Central memory CD8-positive, alpha-beta T cell (primary cell): ENCODE measurements at regions not wholly inside any gene's neighbourhood (a gene's known extent, or its start where the extent isn't known, plus 50 kb on each side); places are given as distances from the start of the nearest gene placed in this dataset.
"Not testable (repeated sequence)": the region's sequence is repeated elsewhere in the genome, so short reads cannot be mapped to it uniquely, and the experiment has no call there.

ENCODE experiments used
- ATAC-seq: fragments of 150-1000 bp; cut with Tn5 transposase; replicated peaks from 2 replicates; pipeline ENCODE4 v1.10.0; 2022; ENCODE audit warnings: mild to moderate bottlenecking, moderate FRiP score, moderate number of reproducible peaks; ENCODE audit not compliant: poor library complexity, severe bottlenecking; ENCODE audit errors: extremely low read depth
- DNase-seq, 2 donors: peaks; one replicate each; pipeline ENCODE4 v3.0.0; 2021; ENCODE audit warnings: low spot score in 2 of 2
- H3K27ac Mint-ChIP-seq: one replicate; pipeline ENCODE4 v1.8.0; 2022; ENCODE audit warnings: low read depth, mild to moderate bottlenecking, moderate library complexity, mixed read lengths
- H3K27me3 Mint-ChIP-seq: one replicate; pipeline ENCODE4 v1.8.0; 2022; ENCODE audit warnings: mixed read lengths
- H3K36me3 Mint-ChIP-seq: one replicate; pipeline ENCODE4 v1.8.0; 2022; ENCODE audit warnings: mild to moderate bottlenecking, moderate library complexity, mixed read lengths; ENCODE audit not compliant: insufficient read depth
- H3K4me1 Mint-ChIP-seq: one replicate; pipeline ENCODE4 v1.8.0; 2022; ENCODE audit warnings: mixed read lengths
- H3K4me3 Mint-ChIP-seq: one replicate; pipeline ENCODE4 v1.8.0; 2022; ENCODE audit warnings: mild to moderate bottlenecking, moderate library complexity, mixed read lengths
- H3K9me3 Mint-ChIP-seq: one replicate; pipeline ENCODE4 v1.8.0; 2022; ENCODE audit warnings: mixed read lengths

DNA sequence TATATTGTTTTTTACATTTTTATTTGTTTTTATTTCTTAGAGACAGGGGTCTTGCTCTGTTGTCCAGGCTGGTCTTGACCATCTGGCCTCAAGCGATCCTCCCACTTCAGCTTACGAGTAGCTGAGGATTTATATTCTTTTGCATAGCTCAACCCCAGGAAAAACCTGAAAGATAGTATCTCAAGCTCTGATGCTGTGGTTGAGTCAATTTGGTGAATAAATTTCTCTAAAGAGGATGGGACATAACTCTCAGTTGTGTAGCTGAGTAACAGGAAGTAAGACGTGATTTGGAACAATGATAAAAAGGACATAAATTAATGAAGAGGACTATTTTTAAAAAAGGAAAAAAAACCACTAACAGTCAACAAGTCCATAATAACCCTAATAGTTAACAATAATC lies 79.8 kb upstream of the TNFSF11 start:
- H3K4me3 Mint-ChIP-seq, result no peak overlapping the region
- DNase-seq (no peak), ATAC-seq (no peak)
- H3K36me3 Mint-ChIP-seq, result no peaks in the 10 kb centered on the region
- no peaks in the 10 kb centered on the region for H3K27me3 Mint-ChIP-seq
- no peaks in the 10 kb centered on the region for H3K9me3 Mint-ChIP-seq
- H3K4me1 Mint-ChIP-seq, result peaks cover 5% of the 10 kb centered on the region
- H3K27ac Mint-ChIP-seq, result no peak overlapping the region

DNA sequence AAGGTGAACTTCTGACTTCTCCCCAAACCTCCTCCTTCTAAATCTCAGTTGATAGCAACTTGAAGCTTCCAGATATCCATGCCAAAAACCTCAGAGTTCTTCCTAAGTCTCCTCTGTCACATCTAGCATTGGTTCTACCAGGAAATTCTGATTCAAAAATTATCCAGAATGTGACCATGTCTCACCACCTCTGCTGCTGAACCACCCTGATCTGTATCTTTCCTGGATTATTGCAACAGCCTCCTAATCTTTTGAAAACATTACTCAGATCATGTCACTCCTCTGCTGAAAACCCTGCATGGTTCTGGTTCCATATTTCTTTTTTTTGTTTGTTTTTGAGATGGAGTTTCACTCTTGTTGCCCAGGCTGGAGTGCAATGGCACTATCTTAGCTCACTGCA lies 78.7 kb upstream of the TNFSF11 start:
- Mint-ChIP-seq H3K9me3 (no peaks in the 10 kb centered on the region), H3K27ac (no peak overlapping the region), H3K27me3 (no peaks in the 10 kb centered on the region), H3K4me1 (peaks cover 5% of the 10 kb centered on the region), H3K4me3 (no peak overlapping the region), H3K36me3 (no peaks in the 10 kb centered on the region)
- DNase-seq (no peak), ATAC-seq (no peak)

DNA sequence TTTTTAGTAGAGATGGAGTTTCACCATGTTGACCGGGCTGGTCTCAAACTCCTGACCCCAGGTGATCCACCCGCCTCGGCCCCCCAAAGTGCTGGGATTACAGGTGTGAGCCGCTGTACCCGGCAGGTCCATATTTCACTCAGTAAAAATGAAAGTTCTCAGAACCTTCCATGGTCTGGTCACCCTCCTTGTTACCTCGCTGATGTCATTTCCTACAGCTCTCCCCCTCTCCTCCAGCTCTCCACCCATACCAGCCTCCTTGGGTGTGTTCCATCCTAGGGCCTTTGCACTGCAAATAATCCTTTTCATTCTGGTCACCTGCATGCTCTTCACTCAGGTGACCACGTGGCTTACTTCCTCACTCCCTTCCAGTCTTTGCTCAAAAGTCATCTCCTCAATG lies 78.2 kb upstream of the TNFSF11 start:
- ATAC-seq, result no peak
- no peak overlapping the region for H3K27ac Mint-ChIP-seq
- H3K9me3 Mint-ChIP-seq, result no peaks in the 10 kb centered on the region
- H3K27me3 Mint-ChIP-seq, result no peaks in the 10 kb centered on the region
- peaks cover 5% of the 10 kb centered on the region for H3K4me1 Mint-ChIP-seq
- H3K4me3 Mint-ChIP-seq, result no peak overlapping the region
- no peak for DNase-seq
- no peaks in the 10 kb centered on the region for H3K36me3 Mint-ChIP-seq

DNA sequence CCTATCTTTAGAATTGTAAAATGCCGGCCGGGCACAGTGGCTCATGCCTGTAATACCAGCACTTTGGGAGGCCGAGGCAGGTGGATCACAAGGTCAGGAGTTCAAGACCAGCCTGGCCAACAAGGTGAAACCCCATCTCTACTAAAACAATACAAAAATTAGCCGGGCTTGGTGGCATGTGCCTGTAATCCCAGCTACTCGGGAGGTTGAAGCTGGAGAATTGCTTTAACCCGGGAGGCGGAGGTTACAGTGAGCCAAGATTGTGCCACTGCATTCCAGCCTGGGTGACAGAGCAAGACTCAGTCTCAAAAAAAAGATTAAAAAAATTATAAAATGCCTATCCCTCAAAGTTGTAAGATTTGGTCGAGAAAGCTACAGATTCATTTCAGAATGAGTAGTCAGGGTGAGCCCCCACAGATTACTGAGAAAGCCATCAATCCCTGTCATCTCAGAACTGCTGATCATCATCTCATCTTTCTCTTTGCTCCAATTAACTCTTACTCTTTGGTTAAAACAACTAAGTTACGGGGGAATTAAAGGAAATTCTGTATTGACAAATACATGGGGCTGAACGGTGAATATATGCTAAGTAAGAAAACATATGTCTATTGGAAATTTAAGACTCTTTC lies 76.9 kb upstream of the TNFSF11 start:
- H3K4me3 Mint-ChIP-seq, H3K4me1 Mint-ChIP-seq, H3K27ac Mint-ChIP-seq, DNase-seq, H3K27me3 Mint-ChIP-seq, H3K9me3 Mint-ChIP-seq, ATAC-seq, H3K36me3 Mint-ChIP-seq: not testable (repeated sequence)

DNA sequence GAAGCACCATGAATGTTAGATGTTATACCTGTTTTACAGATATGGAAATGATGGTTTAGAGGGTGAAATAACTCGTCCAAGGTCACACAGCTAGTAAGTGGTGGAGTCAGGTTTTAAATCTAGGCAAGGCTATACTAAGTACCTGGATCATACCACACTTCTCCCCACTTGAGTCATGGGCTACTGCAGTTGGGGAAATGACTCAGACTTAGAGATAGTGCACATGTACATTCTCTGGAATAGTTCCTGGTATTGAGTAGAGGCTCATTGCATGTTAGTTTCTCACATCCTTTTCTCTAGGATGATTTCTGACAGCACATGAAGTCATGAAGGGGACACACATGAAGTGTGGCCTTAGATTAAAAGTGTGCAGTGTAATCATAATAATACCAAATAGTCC lies 76.2 kb upstream of the TNFSF11 start:
- ATAC-seq, result no peak
- no peak overlapping the region for H3K27ac Mint-ChIP-seq
- no peaks in the 10 kb centered on the region for H3K36me3 Mint-ChIP-seq

DNA sequence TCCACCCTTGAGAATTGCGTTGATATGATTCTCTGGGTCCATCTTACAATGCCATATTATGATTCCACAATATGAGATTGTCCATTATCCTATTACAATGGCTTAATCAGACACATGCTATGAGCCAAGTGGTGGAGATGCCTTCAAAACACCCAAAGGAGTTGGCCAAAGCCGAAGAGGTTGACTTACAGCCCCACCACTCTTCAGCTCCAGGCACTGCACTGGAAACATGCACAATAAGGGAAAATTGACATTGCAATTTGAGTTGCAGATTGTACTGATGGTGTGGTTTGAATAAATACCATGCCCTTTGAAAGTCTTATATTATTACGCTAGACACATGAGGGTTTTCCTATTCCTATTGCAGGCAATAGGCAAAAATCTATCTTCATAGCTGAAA lies 75.4 kb upstream of the TNFSF11 start:
- Mint-ChIP-seq H3K4me3 (no peak overlapping the region), H3K27ac (no peak overlapping the region), H3K4me1 (peaks cover 5% of the 10 kb centered on the region), H3K36me3 (no peaks in the 10 kb centered on the region), H3K27me3 (no peaks in the 10 kb centered on the region), H3K9me3 (no peaks in the 10 kb centered on the region)
- DNase-seq (no peak), ATAC-seq (no peak)

More for the DNA sequence above, 76.2 kb upstream of the TNFSF11 start:
- peaks cover 5% of the 10 kb centered on the region for H3K4me1 Mint-ChIP-seq
- no peaks in the 10 kb centered on the region for H3K9me3 Mint-ChIP-seq
- no peaks in the 10 kb centered on the region for H3K27me3 Mint-ChIP-seq
- H3K4me3 Mint-ChIP-seq, result no peak overlapping the region
- no peak for DNase-seq
